Natural killer cell (primary cell): ENCODE measurements at regions not wholly inside any gene's neighbourhood (a gene's known extent, or its start where the extent isn't known, plus 50 kb on each side); places are given as distances from the start of the nearest gene placed in this dataset.

ENCODE experiments used
- ATAC-seq, 3 donors: fragments of 150-1000 bp in 2 of 3; fragments of 200-7000 bp in 1 of 3; cut with Tn5 transposase; 1 replicate in 1 of 3; 2 replicates in 2 of 3; pipeline ENCODE4 v1.10.0; 2021; ENCODE audit warnings: mild to moderate bottlenecking in 2 of 3, moderate library complexity in 2 of 3
- DNase-seq, 2 donors: peaks; one replicate each; pipeline versions ENCODE4 v3.0.0 to v3.0.0-alpha.2; 2013 to 2021; ENCODE audit warnings: mixed read lengths in 1 of 2
- H3K27ac ChIP-seq: one replicate; pipeline ENCODE4 v1.5.1; 2013; ENCODE audit warnings: mild to moderate bottlenecking, low read length
- H3K27me3 ChIP-seq: one replicate; pipeline ENCODE4 v1.6.1; 2013; ENCODE audit warnings: low read length; ENCODE audit not compliant: control insufficient read depth, insufficient read depth
- H3K36me3 ChIP-seq: one replicate; pipeline ENCODE4 v1.6.1; 2013; ENCODE audit warnings: low read length; ENCODE audit not compliant: control insufficient read depth, insufficient read depth
- H3K4me1 ChIP-seq: one replicate; pipeline ENCODE4 v1.6.1; 2013; ENCODE audit warnings: low read length; ENCODE audit not compliant: control insufficient read depth, insufficient read depth
- H3K4me3 ChIP-seq: one replicate; pipeline ENCODE4 v1.5.1; 2013; ENCODE audit warnings: low read length
- H3K9me3 ChIP-seq: one replicate; pipeline ENCODE4 v1.6.1; 2013; ENCODE audit warnings: low read length; ENCODE audit not compliant: control insufficient read depth, insufficient read depth
- H3K27ac Mint-ChIP-seq, 2 donors: one replicate each; pipeline ENCODE4 v1.8.0; 2022; ENCODE audit warnings: mild to moderate bottlenecking in 2 of 2, mixed read lengths in 2 of 2, moderate library complexity in 1 of 2
- H3K27me3 Mint-ChIP-seq, 2 donors: one replicate each; pipeline ENCODE4 v1.8.0; 2022; ENCODE audit warnings: low read depth in 2 of 2, mixed read lengths in 2 of 2
- H3K36me3 Mint-ChIP-seq: one replicate; pipeline ENCODE4 v1.8.0; 2022; ENCODE audit warnings: mixed read lengths
- H3K4me1 Mint-ChIP-seq, 2 donors: one replicate each; pipeline ENCODE4 v1.8.0; 2022; ENCODE audit warnings: mixed read lengths in 2 of 2
- H3K4me3 Mint-ChIP-seq: one replicate; pipeline ENCODE4 v1.8.0; 2022; ENCODE audit warnings: mild to moderate bottlenecking, moderate library complexity, mixed read lengths
- H3K9me3 Mint-ChIP-seq, 2 donors: one replicate each; pipeline ENCODE4 v1.8.0; 2022; ENCODE audit warnings: mixed read lengths in 2 of 2
- CTCF ChIP-seq: fragments of 200-600 bp; IDR thresholded peaks from one replicate; pipeline ENCODE4 v1.8.0; 2022; ENCODE audit warnings: antibody characterized with exemption
- WGBS: methylation state at CpG from one replicate; pipeline ENCODE4 v1.1.7; 2013; ENCODE audit warnings: missing lambda C conversion rate; ENCODE audit not compliant: insufficient coverage; 5-methylcytosine and 5-hydroxymethylcytosine counted together
- intact Hi-C: fragments of 100-400 bp; cut with micrococcal nuclease; formaldehyde crosslinking; loops from one replicate; pipeline ENCODE4 v1.14.2; 2022

GRCh38 chr16:26348095-26348494 lies 656.3 kb downstream of the HS3ST4 start:
- no peak for ATAC-seq
- H3K9me3 ChIP-seq: no peaks in the 10 kb centered on the region
- H3K36me3 Mint-ChIP-seq: no peaks in the 10 kb centered on the region
- 84% methylated on average over 10 of the region's 10 CpGs for WGBS
- H3K4me1 ChIP-seq: no peaks in the 10 kb centered on the region
- H3K36me3 ChIP-seq: no peaks in the 10 kb centered on the region
- peaks cover 0 to 2% of the 10 kb centered on the region in 2 donors for H3K9me3 Mint-ChIP-seq
- no peak for TF ChIP-seq CTCF
- H3K27me3 ChIP-seq: no peaks in the 10 kb centered on the region
- H3K4me1 Mint-ChIP-seq: no peaks in the 10 kb centered on the region
- no peak overlapping the region for H3K27ac Mint-ChIP-seq
- intact Hi-C loops: no loop called here
- DNase-seq: no peak
- no peak overlapping the region for H3K4me3 ChIP-seq
- H3K4me3 Mint-ChIP-seq: no peak overlapping the region
- H3K27me3 Mint-ChIP-seq: peaks cover 3 to 7% of the 10 kb centered on the region in 2 donors
- H3K27ac ChIP-seq: no peak overlapping the region

GRCh38 chr16:26360867-26361266 lies 669.1 kb downstream of the HS3ST4 start:
- peaks cover 6 to 7% of the 10 kb centered on the region in 2 donors for H3K27me3 Mint-ChIP-seq
- Histone ChIP-seq H3K27me3 (no peaks in the 10 kb centered on the region), H3K9me3 (no peaks in the 10 kb centered on the region), H3K36me3 (no peaks in the 10 kb centered on the region), H3K4me3 (no peak overlapping the region), H3K4me1 (no peaks in the 10 kb centered on the region), H3K27ac (no peak overlapping the region)
- no peak for ATAC-seq
- H3K9me3 Mint-ChIP-seq: peaks cover 0 to 2% of the 10 kb centered on the region in 2 donors
- H3K36me3 Mint-ChIP-seq: no peaks in the 10 kb centered on the region
- no peak overlapping the region for H3K4me3 Mint-ChIP-seq
- WGBS: 88% methylated on average over 2 of the region's 4 CpGs
- H3K27ac Mint-ChIP-seq: no peak overlapping the region
- intact Hi-C loops: no loop called here
- no peaks in the 10 kb centered on the region for H3K4me1 Mint-ChIP-seq
- no peak for DNase-seq
- TF ChIP-seq CTCF: no peak

- Histone ChIP-seq H3K4me3 (no peak overlapping the region), H3K4me1 (no peaks in the 10 kb centered on the region), H3K27ac (no peak overlapping the region), H3K27me3 (no peaks in the 10 kb centered on the region), H3K36me3 (no peaks in the 10 kb centered on the region), H3K9me3 (no peaks in the 10 kb centered on the region)
- intact Hi-C loops: no loop called here
- Mint-ChIP-seq H3K4me1 (no peaks in the 10 kb centered on the region), H3K9me3 (no peaks in the 10 kb centered on the region), H3K4me3 (no peak overlapping the region), H3K27me3 (peaks cover 7 to 9% of the 10 kb centered on the region in 2 donors), H3K27ac (no peak overlapping the region), H3K36me3 (no peaks in the 10 kb centered on the region)
- no peak for TF ChIP-seq CTCF
- ATAC-seq (no peak), DNase-seq (no peak)
- WGBS: 66% methylated on average over 1 of the region's 1 CpG
Measured at GRCh38 chr16:26363581-26363980, 671.8 kb downstream of the HS3ST4 start.

GRCh38 chr16:26365161-26365940 lies 673.6 kb downstream of the HS3ST4 start:
- no peak overlapping the region for H3K4me3 ChIP-seq
- Mint-ChIP-seq H3K9me3 (no peaks in the 10 kb centered on the region), H3K27ac (no peak overlapping the region), H3K4me3 (no peak overlapping the region), H3K36me3 (no peaks in the 10 kb centered on the region), H3K27me3 (peaks cover 7 to 9% of the 10 kb centered on the region in 2 donors), H3K4me1 (no peaks in the 10 kb centered on the region)
- no peaks in the 10 kb centered on the region for H3K4me1 ChIP-seq
- no peak for TF ChIP-seq CTCF
- intact Hi-C loops: no loop called here
- DNase-seq (no peak), ATAC-seq (no peak)
- H3K9me3 ChIP-seq: no peaks in the 10 kb centered on the region
- no peaks in the 10 kb centered on the region for H3K27me3 ChIP-seq
- no peak overlapping the region for H3K27ac ChIP-seq
- H3K36me3 ChIP-seq: no peaks in the 10 kb centered on the region
- 78% methylated on average over 5 of the region's 8 CpGs for WGBS
